ENCODE measurements at regions not wholly inside any gene's neighbourhood (a gene's known extent, or its start where the extent isn't known, plus 50 kb on each side); places are given as distances from the start of the nearest gene placed in this dataset.

GRCh38 chr13:54484166-54484565 is 1455.6 kb downstream of the OLFM4 start:
- Histone ChIP-seq H3K36me3 (ENCODE audit: control insufficient read depth in 2 of 4, insufficient read depth in 4 of 4, low read length in 3 of 4) (no peaks in the 10 kb centered on the region), H3K4me1 (replicated peaks in 1 of 4; ENCODE audit: control insufficient read depth in 3 of 4, insufficient read depth in 4 of 4, low read length in 3 of 4) (no peaks in the 10 kb centered on the region), H2BK120ac (replicated peaks; ENCODE audit: low read depth, low read length) (no peak overlapping the region), H3K14ac (ENCODE audit: insufficient read length) (no peak overlapping the region), H3K9me3 (ENCODE audit: insufficient read depth in 2 of 2, low read depth in 1 of 2, low read length in 1 of 2) (no peaks in the 10 kb centered on the region), H2BK15ac (ENCODE audit: low read length) (no peak overlapping the region), H3K79me2 (ENCODE audit: control insufficient read depth in 1 of 2, insufficient read depth in 2 of 2, low read length in 2 of 2) (no peaks in the 10 kb centered on the region), H2AK5ac (ENCODE audit: low read depth, low read length) (no peak overlapping the region), H2BK12ac (ENCODE audit: low read depth, low read length) (no peak overlapping the region), H3K4me2 (ENCODE audit: insufficient read depth in 1 of 2, low read depth in 2 of 2, low read length in 2 of 2) (no peak overlapping the region), H3K27me3 (replicated peaks in 1 of 4; ENCODE audit: control insufficient read depth in 3 of 4, extremely low read depth in 1 of 4, insufficient read depth in 3 of 4, low read length in 3 of 4) (no peaks in the 10 kb centered on the region), H2BK5ac (ENCODE audit: low read depth, low read length) (no peak overlapping the region), H3K27ac (ENCODE audit: low read depth, low read length) (no peak overlapping the region), H3K23me2 (ENCODE audit: low read depth, low read length) (no peaks in the 10 kb centered on the region), H4K20me1 (replicated peaks in 1 of 2; ENCODE audit: control insufficient read depth in 1 of 2, insufficient read depth in 2 of 2, low read length in 2 of 2) (no peaks in the 10 kb centered on the region), H2AFZ (ENCODE audit: low read length) (no peak overlapping the region), H2BK20ac (ENCODE audit: low read length) (no peak overlapping the region), H3K4me3 (ENCODE audit: extremely low read depth in 1 of 4, insufficient read depth in 2 of 4, low read depth in 3 of 4, low read length in 4 of 4) (no peak overlapping the region), H3K4ac (replicated peaks; ENCODE audit: insufficient read length, low read depth, low read length) (no peak overlapping the region), H3K18ac (ENCODE audit: extremely low read depth, low read length) (no peak overlapping the region), H3K56ac (replicated peaks; ENCODE audit: insufficient read length, low read depth, low read length) (no peak overlapping the region), H4K8ac (ENCODE audit: extremely low read depth, insufficient read depth, low read length) (no peak overlapping the region), H3K23ac (ENCODE audit: insufficient read length) (no peak overlapping the region), H4K5ac (ENCODE audit: insufficient read length, low read depth, low read length) (no peak overlapping the region), H4K91ac (replicated peaks; ENCODE audit: insufficient read length, low read length) (no peak overlapping the region), H3K79me1 (ENCODE audit: low read depth, low read length) (no peaks in the 10 kb centered on the region), H3K9ac (replicated peaks in 1 of 4; ENCODE audit: extremely low read depth in 1 of 4, low read depth in 3 of 4, low read length in 3 of 4) (no peak overlapping the region)
- 96% methylated on average over 1 of the region's 1 CpG; no CpG with 5 or more reads in 1 of the 2 experiments for WGBS, 2 experiments (ENCODE audit: extremely low coverage in 1 of 2, insufficient coverage in 1 of 2, insufficient read length in 1 of 2, insufficient replicate concordance in 2 of 2, low coverage in 1 of 2, low lambda C conversion rate in 2 of 2, missing lambda C conversion rate in 1 of 2)
- CTCF ChIA-PET (ENCODE audit: partially characterized antibody): no interaction called here
- FAIRE-seq (no peak), DNase-seq (ENCODE audit: low read depth in 1 of 2, low spot score in 2 of 2) (no peak)
- POLR2A ChIA-PET (ENCODE audit: partially characterized antibody): no interaction called here
- TF ChIP-seq, protein P1, sequence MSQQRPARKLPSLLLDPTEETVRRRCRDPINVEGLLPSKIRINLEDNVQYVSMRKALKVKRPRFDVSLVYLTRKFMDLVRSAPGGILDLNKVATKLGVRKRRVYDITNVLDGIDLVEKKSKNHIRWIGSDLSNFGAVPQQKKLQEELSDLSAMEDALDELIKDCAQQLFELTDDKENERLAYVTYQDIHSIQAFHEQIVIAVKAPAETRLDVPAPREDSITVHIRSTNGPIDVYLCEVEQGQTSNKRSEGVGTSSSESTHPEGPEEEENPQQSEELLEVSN (IDR thresholded peaks at IDR 0.05): no peak
- TF ChIP-seq CEBPB (IDR thresholded peaks at IDR 0.05; ENCODE audit: low read depth, low read length) (no peak), POU5F1 (IDR thresholded peaks at IDR 0.05; ENCODE audit: low read depth, low read length) (no peak), NANOG (IDR thresholded peaks at IDR 0.05; ENCODE audit: insufficient read depth, low read depth, low read length, poor library complexity, severe bottlenecking) (no peak), KDM5A (IDR thresholded peaks at IDR 0.05; ENCODE audit: low read length) (no peak), CREB1 (IDR thresholded peaks at IDR 0.05) (no peak), EP300 (IDR thresholded peaks at IDR 0.05; ENCODE audit: borderline replicate concordance in 1 of 2, low read depth in 2 of 2, low read length in 2 of 2) (no peak), YY1 (IDR thresholded peaks at IDR 0.05; ENCODE audit: low read depth, low read length) (no peak), SP1 (IDR thresholded peaks at IDR 0.05; ENCODE audit: low read depth, low read length) (no peak), SP2 (IDR thresholded peaks at IDR 0.05; ENCODE audit: low read length) (no peak), CBX8 (IDR thresholded peaks at IDR 0.05; ENCODE audit: borderline replicate concordance, low read depth, low read length) (no peak), RXRA (IDR thresholded peaks at IDR 0.05; ENCODE audit: insufficient read depth, low read depth, low read length) (no peak)
- TF ChIP-seq, protein P2, sequence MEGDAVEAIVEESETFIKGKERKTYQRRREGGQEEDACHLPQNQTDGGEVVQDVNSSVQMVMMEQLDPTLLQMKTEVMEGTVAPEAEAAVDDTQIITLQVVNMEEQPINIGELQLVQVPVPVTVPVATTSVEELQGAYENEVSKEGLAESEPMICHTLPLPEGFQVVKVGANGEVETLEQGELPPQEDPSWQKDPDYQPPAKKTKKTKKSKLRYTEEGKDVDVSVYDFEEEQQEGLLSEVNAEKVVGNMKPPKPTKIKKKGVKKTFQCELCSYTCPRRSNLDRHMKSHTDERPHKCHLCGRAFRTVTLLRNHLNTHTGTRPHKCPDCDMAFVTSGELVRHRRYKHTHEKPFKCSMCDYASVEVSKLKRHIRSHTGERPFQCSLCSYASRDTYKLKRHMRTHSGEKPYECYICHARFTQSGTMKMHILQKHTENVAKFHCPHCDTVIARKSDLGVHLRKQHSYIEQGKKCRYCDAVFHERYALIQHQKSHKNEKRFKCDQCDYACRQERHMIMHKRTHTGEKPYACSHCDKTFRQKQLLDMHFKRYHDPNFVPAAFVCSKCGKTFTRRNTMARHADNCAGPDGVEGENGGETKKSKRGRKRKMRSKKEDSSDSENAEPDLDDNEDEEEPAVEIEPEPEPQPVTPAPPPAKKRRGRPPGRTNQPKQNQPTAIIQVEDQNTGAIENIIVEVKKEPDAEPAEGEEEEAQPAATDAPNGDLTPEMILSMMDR (IDR thresholded peaks at IDR 0.05; ENCODE audit: control extremely low read depth in 1 of 3, insufficient read depth in 1 of 3, low read depth in 1 of 3, low read length in 3 of 3): no peak

Data from H1 (cell line).